Transverse colon (tissue), 4 donors: ENCODE measurements at regions not wholly inside any gene's neighbourhood (a gene's known extent, or its start where the extent isn't known, plus 50 kb on each side); places are given as distances from the start of the nearest gene placed in this dataset.
"Not testable (repeated sequence)": the region's sequence is repeated elsewhere in the genome, so short reads cannot be mapped to it uniquely, and the experiment has no call there.

Source experiments
- DNase-seq: peaks from one replicate; pipeline ENCODE4 v3.0.0-alpha.2; 2019
- H3K27ac ChIP-seq, 4 donors: fragments of 200-600 bp; sonication (generic); 2 replicates each; pipeline ENCODE4 v1.5.1; 2016 to 2018; ENCODE audit warnings: inconsistent platforms in 4 of 4
- H3K27me3 ChIP-seq: fragments of 200-600 bp; sonication (generic); 2 replicates; pipeline ENCODE4 v1.5.1; 2017; ENCODE audit warnings: inconsistent platforms
- H3K36me3 ChIP-seq, 4 donors: fragments of 200-600 bp; sonication (generic); 2 replicates each; pipeline ENCODE4 v1.5.1; 2017 to 2019; ENCODE audit warnings: inconsistent platforms in 4 of 4
- H3K4me1 ChIP-seq, 4 donors: fragments of 200-600 bp; sonication (generic); 2 replicates each; pipeline ENCODE4 v1.5.1; 2017 to 2020; ENCODE audit warnings: inconsistent platforms in 4 of 4
- H3K4me3 ChIP-seq, 4 donors: fragments of 200-600 bp; sonication (generic); 1 replicate in 1 of 4; 2 replicates in 3 of 4; pipeline versions ENCODE4 v1.5.1 to v1.6.1; 2017 to 2019; ENCODE audit warnings: inconsistent platforms in 4 of 4
- H3K9me3 ChIP-seq, 2 donors: fragments of 200-600 bp; sonication (generic); 2 replicates each; pipeline ENCODE4 v1.5.1; 2017 to 2019; ENCODE audit warnings: inconsistent platforms in 2 of 2
- CTCF ChIP-seq, 5 experiments: fragments of 200-600 bp in 3 of 5; fragments of 450-650 bp in 2 of 5; sonication (generic) in 3 of 5; IDR thresholded peaks; 1 replicate in 2 of 5; 2 replicates in 3 of 5; pipeline ENCODE4 v1.5.1; 2016 to 2017; ENCODE audit warnings: antibody characterized with exemption in 5 of 5, inconsistent platforms in 3 of 5, mild to moderate bottlenecking in 2 of 5, moderate library complexity in 1 of 5
- EP300 ChIP-seq: sonication (generic); formaldehyde crosslinking; IDR thresholded peaks from one replicate; pipeline ENCODE4 v1.6.1; 2017; ENCODE audit warnings: antibody characterized with exemption, low read depth
- POLR2A ChIP-seq: fragments of 450-650 bp; IDR thresholded peaks from one replicate; pipeline ENCODE4 v1.6.1; 2016; ENCODE audit warnings: antibody characterized with exemption, mild to moderate bottlenecking, moderate library complexity
- POLR2AphosphoS5 ChIP-seq, 3 donors: sonication (generic); formaldehyde crosslinking; IDR thresholded peaks; one replicate each; pipeline ENCODE4 v1.6.1; 2016; ENCODE audit warnings: antibody characterized with exemption in 3 of 3
- WGBS, 2 donors: methylation state at CpG; one replicate each; pipeline ENCODE4 v1.1.5; 2018; ENCODE audit warnings: low coverage in 1 of 2; 5-methylcytosine and 5-hydroxymethylcytosine counted together
- in situ Hi-C, 4 donors: fragments of 200-750 bp; cut with MboI; loops; one replicate each; pipeline versions ENCODE4 v1.15.0 to v1.15.1; 2017; ENCODE audit warnings: low sequenced_read_pairs in 3 of 4, low pct_ligation_motif_present in 1 of 4, low pct_unique_long_range_greater_than_20kb in 1 of 4
- intact Hi-C: fragments of 100-400 bp; cut with DNase I; formaldehyde crosslinking; loops from one replicate; pipeline ENCODE4 v1.15.1; 2023; ENCODE audit warnings: low total_unique reads

GRCh38 chr5:96547486-96547885 lies 114.4 kb upstream of the PCSK1 start:
- H3K9me3 ChIP-seq: no peaks in the 10 kb centered on the region
- intact Hi-C loops: no loop called here

GRCh38 chr5:96548905-96549304 lies 113.3 kb upstream of the CAST start:
- H3K9me3 ChIP-seq: no peaks in the 10 kb centered on the region
- H3K4me3 ChIP-seq: no peak overlapping the region
- in situ Hi-C loops: no loop called here
- H3K4me1 ChIP-seq: no peaks in the 10 kb centered on the region
- no peak for TF ChIP-seq CTCF (IDR thresholded peaks at IDR 0.05)
- no peak for TF ChIP-seq EP300
- TF ChIP-seq POLR2AphosphoS5 (IDR thresholded peaks at IDR 0.05): no peak
- no peak for TF ChIP-seq POLR2A
- H3K36me3 ChIP-seq: no peaks in the 10 kb centered on the region
- WGBS, 2 donors: 32 to 70% methylated on average over 2 of the region's 2 CpGs
- H3K27me3 ChIP-seq: no peaks in the 10 kb centered on the region
- no peak overlapping the region for H3K27ac ChIP-seq
- DNase-seq: no peak
- intact Hi-C loops: no loop called here

More at GRCh38 chr5:96547486-96547885, 114.4 kb upstream of the PCSK1 start:
- H3K4me1 ChIP-seq: no peaks in the 10 kb centered on the region
- H3K36me3 ChIP-seq: no peaks in the 10 kb centered on the region
- no peak for TF ChIP-seq EP300
- no peak for TF ChIP-seq POLR2AphosphoS5 (IDR thresholded peaks at IDR 0.05)
- no peak for TF ChIP-seq POLR2A
- no peak for TF ChIP-seq CTCF (IDR thresholded peaks at IDR 0.05)
- WGBS, 2 donors: 86 to 90% methylated on average over 4 of the region's 4 CpGs
- H3K27me3 ChIP-seq: no peaks in the 10 kb centered on the region
- H3K27ac ChIP-seq: no peak overlapping the region
- in situ Hi-C loops: no loop called here
- H3K4me3 ChIP-seq: no peak overlapping the region
- DNase-seq: no peak

- H3K27ac ChIP-seq, intact Hi-C loops, H3K4me3 ChIP-seq, H3K36me3 ChIP-seq, DNase-seq, H3K9me3 ChIP-seq, H3K4me1 ChIP-seq, in situ Hi-C loops, H3K27me3 ChIP-seq: not testable (repeated sequence)
- WGBS, 2 donors: 100% methylated on average over 1 to 2 of the region's 2 CpGs
Observed at GRCh38 chr5:96560857-96561256, 101.3 kb upstream of the CAST start.

- peaks cover 0 to 7% (median 0%) of the 10 kb centered on the region in 4 donors for H3K4me1 ChIP-seq
- H3K4me3 ChIP-seq: no peak overlapping the region
- no peaks in the 10 kb centered on the region for H3K9me3 ChIP-seq
- no peak overlapping the region for H3K27ac ChIP-seq
- no peak for TF ChIP-seq EP300
- TF ChIP-seq CTCF (IDR thresholded peaks at IDR 0.05): no peak
- TF ChIP-seq POLR2A: no peak
- no peak for TF ChIP-seq POLR2AphosphoS5 (IDR thresholded peaks at IDR 0.05)
- H3K36me3 ChIP-seq: no peaks in the 10 kb centered on the region
- intact Hi-C loops (no loop called here), in situ Hi-C loops (no loop called here)
- H3K27me3 ChIP-seq: no peaks in the 10 kb centered on the region
- DNase-seq: no peak
Observed at GRCh38 chr5:96562614-96563013, 99.6 kb upstream of the CAST start.

- Histone ChIP-seq H3K36me3 (no peaks in the 10 kb centered on the region), H3K4me1 (peaks cover 0 to 7% (median 0%) of the 10 kb centered on the region in 4 donors), H3K27me3 (no peaks in the 10 kb centered on the region), H3K4me3 (no peak overlapping the region), H3K9me3 (no peaks in the 10 kb centered on the region), H3K27ac (no peak overlapping the region)
- in situ Hi-C loops (no loop called here), intact Hi-C loops (no loop called here)
- DNase-seq: no peak
- TF ChIP-seq CTCF (IDR thresholded peaks at IDR 0.05): no peak
- TF ChIP-seq POLR2A: no peak
- TF ChIP-seq EP300: no peak
- no peak for TF ChIP-seq POLR2AphosphoS5 (IDR thresholded peaks at IDR 0.05)
- WGBS, 2 donors: 83 to 100% methylated on average over 2 to 3 of the region's 3 CpGs
Observed at GRCh38 chr5:96563816-96564215, 98.4 kb upstream of the CAST start.
